Suppressor macrophage treated with lipopolysaccharide for 4 hours (primary cell): ENCODE measurements at regions not wholly inside any gene's neighbourhood (a gene's known extent, or its start where the extent isn't known, plus 50 kb on each side); places are given as distances from the start of the nearest gene placed in this dataset.
"Not testable (repeated sequence)": the region's sequence is repeated elsewhere in the genome, so short reads cannot be mapped to it uniquely, and the experiment has no call there.

Experiments
- DNase-seq: peaks from one replicate; pipeline ENCODE4 v3.0.0-alpha.2; 2020

- no peak for DNase-seq
Observed at GRCh38 chr1:82152356-82153271, 351.9 kb downstream of the ADGRL2 start.

- DNase-seq, result no peak
Observed at GRCh38 chr1:82145656-82146055, 344.9 kb downstream of the ADGRL2 start.

- DNase-seq, result no peak
Observed at GRCh38 chr1:82143108-82143833, 342.5 kb downstream of the ADGRL2 start.

- DNase-seq, result no peak
Observed at GRCh38 chr1:82141390-82141789, 340.7 kb downstream of the ADGRL2 start.

- DNase-seq, result no peak
Observed at GRCh38 chr1:82139751-82140468, 339.2 kb downstream of the ADGRL2 start.

- not testable (repeated sequence) for DNase-seq
Observed at GRCh38 chr1:82136351-82136750, 335.6 kb downstream of the ADGRL2 start.

GRCh38 chr1:82125866-82126265 lies 325.1 kb downstream of the ADGRL2 start:
- no peak for DNase-seq

GRCh38 chr1:82125119-82125518 lies 324.4 kb downstream of the ADGRL2 start:
- DNase-seq, result no peak

GRCh38 chr1:82121421-82121820 lies 320.7 kb downstream of the ADGRL2 start:
- no peak for DNase-seq

- no peak for DNase-seq
Observed at GRCh38 chr1:82116105-82116504, 315.4 kb downstream of the ADGRL2 start.

- DNase-seq, result no peak
Observed at GRCh38 chr1:82114887-82115286, 314.2 kb downstream of the ADGRL2 start.

GRCh38 chr1:82110366-82111254 lies 309.9 kb downstream of the ADGRL2 start:
- no peak for DNase-seq

- no peak for DNase-seq
Observed at GRCh38 chr1:82108843-82109242, 308.1 kb downstream of the ADGRL2 start.

GRCh38 chr1:82106672-82107071 lies 305.9 kb downstream of the ADGRL2 start:
- DNase-seq, result no peak

- DNase-seq, result no peak
Observed at GRCh38 chr1:82099170-82099569, 298.4 kb downstream of the ADGRL2 start.

GRCh38 chr1:82094136-82094535 lies 293.4 kb downstream of the ADGRL2 start:
- DNase-seq, result no peak

GRCh38 chr1:82091729-82092128 lies 291.0 kb downstream of the ADGRL2 start:
- no peak for DNase-seq

GRCh38 chr1:82091265-82091664 lies 290.5 kb downstream of the ADGRL2 start:
- no peak for DNase-seq

GRCh38 chr1:82090104-82090503 lies 289.4 kb downstream of the ADGRL2 start:
- DNase-seq, result peak; percentile 0

GRCh38 chr1:82086739-82087138 lies 286.0 kb downstream of the ADGRL2 start:
- DNase-seq, result peak; percentile 3

GRCh38 chr1:82079607-82080006 lies 278.9 kb downstream of the ADGRL2 start:
- no peak for DNase-seq

GRCh38 chr1:82073659-82074058 lies 272.9 kb downstream of the ADGRL2 start:
- DNase-seq, result no peak
